Endothelial cell of umbilical vein (primary cell): ENCODE measurements at regions not wholly inside any gene's neighbourhood (a gene's known extent, or its start where the extent isn't known, plus 50 kb on each side); places are given as distances from the start of the nearest gene placed in this dataset.

Experiments used
- EZH2 ChIP-seq: IDR thresholded peaks from 2 replicates; pipeline ENCODE4 v1.6.1; 2012; ENCODE audit warnings: borderline replicate concordance, low read depth, mild to moderate bottlenecking, moderate library complexity, low read length, inconsistent platforms; ENCODE audit not compliant: severe bottlenecking
- GATA2 ChIP-seq: IDR thresholded peaks from 2 replicates; pipeline ENCODE4 v1.7.0; 2011; ENCODE audit warnings: low read depth, mild to moderate bottlenecking, moderate library complexity, mixed read lengths, low read length; ENCODE audit not compliant: insufficient read length, insufficient read depth
- MYC ChIP-seq: IDR thresholded peaks from one replicate; pipeline ENCODE4 v1.6.1; 2011; ENCODE audit warnings: mild to moderate bottlenecking, low read depth, low read length
- POLR2A ChIP-seq: IDR thresholded peaks from 2 replicates; pipeline ENCODE4 v1.6.1; 2012; ENCODE audit warnings: low read depth, mild to moderate bottlenecking, control low read depth, low read length
- POLR2AphosphoS5 ChIP-seq: IDR thresholded peaks from 2 replicates; pipeline ENCODE4 v1.6.1; 2012; ENCODE audit warnings: low read depth, mild to moderate bottlenecking, control low read depth, low read length, moderate library complexity; ENCODE audit not compliant: insufficient read depth
- TF ChIP-seq, protein P1 (sequence below), 2 donors: IDR thresholded peaks; 1 replicate in 1 of 2; 2 replicates in 1 of 2; pipeline ENCODE4 v1.5.1; 2011; ENCODE audit warnings: low read length in 2 of 2, mild to moderate bottlenecking in 2 of 2, moderate library complexity in 2 of 2, control low read depth in 1 of 2, inconsistent platforms in 1 of 2, low read depth in 1 of 2; ENCODE audit not compliant: insufficient read depth in 1 of 2; ENCODE audit errors: extremely low read depth in 1 of 2

DNA sequence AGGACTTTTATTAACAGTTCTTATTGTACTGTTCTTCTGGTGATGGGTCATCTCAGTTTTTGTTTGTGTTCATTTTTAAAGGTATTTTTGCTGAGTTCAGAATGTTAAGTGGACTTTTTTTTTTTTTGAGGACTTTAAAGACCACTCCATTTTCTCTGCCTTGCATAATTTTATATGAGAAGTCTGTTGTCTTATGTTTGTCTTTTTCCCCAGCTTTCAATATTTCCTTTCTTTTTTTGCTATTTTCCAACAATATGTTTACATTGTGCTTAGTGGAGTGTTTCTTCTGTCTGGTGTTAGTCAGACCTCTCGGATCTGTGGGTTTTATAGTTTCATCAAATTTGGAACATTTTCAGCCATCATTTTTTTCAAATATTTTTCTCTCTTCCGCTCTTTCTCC is 290.0 kb upstream of the TNRC6C start:
- TF ChIP-seq POLR2A (no peak), POLR2AphosphoS5 (no peak), EZH2 (no peak), GATA2 (no peak), MYC (no peak)
- TF ChIP-seq, protein P1, sequence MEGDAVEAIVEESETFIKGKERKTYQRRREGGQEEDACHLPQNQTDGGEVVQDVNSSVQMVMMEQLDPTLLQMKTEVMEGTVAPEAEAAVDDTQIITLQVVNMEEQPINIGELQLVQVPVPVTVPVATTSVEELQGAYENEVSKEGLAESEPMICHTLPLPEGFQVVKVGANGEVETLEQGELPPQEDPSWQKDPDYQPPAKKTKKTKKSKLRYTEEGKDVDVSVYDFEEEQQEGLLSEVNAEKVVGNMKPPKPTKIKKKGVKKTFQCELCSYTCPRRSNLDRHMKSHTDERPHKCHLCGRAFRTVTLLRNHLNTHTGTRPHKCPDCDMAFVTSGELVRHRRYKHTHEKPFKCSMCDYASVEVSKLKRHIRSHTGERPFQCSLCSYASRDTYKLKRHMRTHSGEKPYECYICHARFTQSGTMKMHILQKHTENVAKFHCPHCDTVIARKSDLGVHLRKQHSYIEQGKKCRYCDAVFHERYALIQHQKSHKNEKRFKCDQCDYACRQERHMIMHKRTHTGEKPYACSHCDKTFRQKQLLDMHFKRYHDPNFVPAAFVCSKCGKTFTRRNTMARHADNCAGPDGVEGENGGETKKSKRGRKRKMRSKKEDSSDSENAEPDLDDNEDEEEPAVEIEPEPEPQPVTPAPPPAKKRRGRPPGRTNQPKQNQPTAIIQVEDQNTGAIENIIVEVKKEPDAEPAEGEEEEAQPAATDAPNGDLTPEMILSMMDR (IDR thresholded peaks at IDR 0.05; ENCODE audit: extremely low read depth in 1 of 2, insufficient read depth in 1 of 2, low read depth in 1 of 2, low read length in 2 of 2): no peak
